A673 (cell line): ENCODE measurements at regions not wholly inside any gene's neighbourhood (a gene's known extent, or its start where the extent isn't known, plus 50 kb on each side); places are given as distances from the start of the nearest gene placed in this dataset.

Experiments used
- EZH2 ChIP-seq: fragments of 200-600 bp; sonication (generic); IDR thresholded peaks from 2 replicates; pipeline ENCODE4 v1.6.1; 2017; ENCODE audit warnings: borderline replicate concordance, low read depth, mild to moderate bottlenecking, mixed read lengths, antibody characterized with exemption, low read length; ENCODE audit not compliant: poor library complexity, severe bottlenecking
- TF ChIP-seq, protein P1 (sequence below): fragments of 300-800, 200-600 bp; sonication (generic); conservative IDR thresholded peaks from 2 replicates; pipeline ENCODE4 v1.5.1; 2017; ENCODE audit warnings: low read depth, mild to moderate bottlenecking, antibody characterized with exemption, low read length, moderate library complexity, mixed read lengths

DNA sequence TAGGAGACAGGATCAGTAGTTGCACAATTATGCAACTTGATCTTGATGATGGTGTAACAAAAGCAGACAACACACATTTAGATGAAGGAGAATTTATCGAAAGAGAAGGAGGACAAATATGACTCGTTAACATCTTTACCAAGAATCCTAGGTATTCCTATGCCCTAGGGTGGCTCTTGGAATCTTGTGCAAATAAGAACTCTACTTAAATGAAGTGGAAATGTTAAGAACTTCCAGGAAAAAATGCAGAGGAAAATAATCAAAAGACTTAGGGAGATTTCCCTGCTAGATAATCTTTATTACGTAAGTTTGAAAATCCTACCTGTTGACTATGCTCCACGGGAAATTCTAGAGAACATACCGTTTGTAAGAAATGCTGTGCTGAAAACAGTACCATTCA lies 485.4 kb downstream of the POM121L12 start:
- TF ChIP-seq, protein P1, sequence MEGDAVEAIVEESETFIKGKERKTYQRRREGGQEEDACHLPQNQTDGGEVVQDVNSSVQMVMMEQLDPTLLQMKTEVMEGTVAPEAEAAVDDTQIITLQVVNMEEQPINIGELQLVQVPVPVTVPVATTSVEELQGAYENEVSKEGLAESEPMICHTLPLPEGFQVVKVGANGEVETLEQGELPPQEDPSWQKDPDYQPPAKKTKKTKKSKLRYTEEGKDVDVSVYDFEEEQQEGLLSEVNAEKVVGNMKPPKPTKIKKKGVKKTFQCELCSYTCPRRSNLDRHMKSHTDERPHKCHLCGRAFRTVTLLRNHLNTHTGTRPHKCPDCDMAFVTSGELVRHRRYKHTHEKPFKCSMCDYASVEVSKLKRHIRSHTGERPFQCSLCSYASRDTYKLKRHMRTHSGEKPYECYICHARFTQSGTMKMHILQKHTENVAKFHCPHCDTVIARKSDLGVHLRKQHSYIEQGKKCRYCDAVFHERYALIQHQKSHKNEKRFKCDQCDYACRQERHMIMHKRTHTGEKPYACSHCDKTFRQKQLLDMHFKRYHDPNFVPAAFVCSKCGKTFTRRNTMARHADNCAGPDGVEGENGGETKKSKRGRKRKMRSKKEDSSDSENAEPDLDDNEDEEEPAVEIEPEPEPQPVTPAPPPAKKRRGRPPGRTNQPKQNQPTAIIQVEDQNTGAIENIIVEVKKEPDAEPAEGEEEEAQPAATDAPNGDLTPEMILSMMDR: no peak
- TF ChIP-seq EZH2: no peak
